Breast epithelium (tissue), 4 donors: ENCODE measurements at regions not wholly inside any gene's neighbourhood (a gene's known extent, or its start where the extent isn't known, plus 50 kb on each side); places are given as distances from the start of the nearest gene placed in this dataset.
"Not testable (repeated sequence)": the region's sequence is repeated elsewhere in the genome, so short reads cannot be mapped to it uniquely, and the experiment has no call there.

Experiments used
- DNase-seq, 2 donors: peaks; one replicate each; pipeline ENCODE4 v3.0.0-alpha.2; 2019; ENCODE audit warnings: low spot score in 2 of 2
- H3K27ac ChIP-seq, 2 donors: fragments of 200-600 bp; sonication (generic) in 1 of 2; one replicate each; pipeline ENCODE4 v1.5.1; 2016 to 2019; ENCODE audit warnings: mild to moderate bottlenecking in 1 of 2
- H3K27me3 ChIP-seq, 2 donors: fragments of 200-600 bp; sonication (generic) in 1 of 2; one replicate each; pipeline versions ENCODE4 v1.5.1 to v1.6.0; 2017 to 2019; ENCODE audit warnings: control low read depth in 1 of 2, mild to moderate bottlenecking in 1 of 2
- H3K36me3 ChIP-seq: fragments of 200-600 bp; one replicate; pipeline ENCODE4 v1.5.1; 2019
- H3K4me1 ChIP-seq, 2 donors: fragments of 200-600 bp; sonication (generic); one replicate each; pipeline ENCODE4 v1.5.1; 2016 to 2019; ENCODE audit warnings: control low read depth in 1 of 2
- H3K4me3 ChIP-seq, 3 donors: fragments of 200-600 bp; sonication (generic); 1 replicate in 2 of 3; 2 replicates in 1 of 3; pipeline ENCODE4 v1.5.1; 2016 to 2019; ENCODE audit warnings: mild to moderate bottlenecking in 3 of 3, moderate library complexity in 2 of 3
- H3K9me3 ChIP-seq, 2 donors: fragments of 200-600 bp; sonication (generic) in 1 of 2; one replicate each; pipeline ENCODE4 v1.5.1; 2016 to 2019; ENCODE audit warnings: control low read depth in 1 of 2
- intact Hi-C: fragments of 100-400 bp; cut with DNase I; formaldehyde crosslinking; loops from one replicate; pipeline ENCODE4 v1.15.1; 2023; ENCODE audit warnings: low total_unique reads

DNA sequence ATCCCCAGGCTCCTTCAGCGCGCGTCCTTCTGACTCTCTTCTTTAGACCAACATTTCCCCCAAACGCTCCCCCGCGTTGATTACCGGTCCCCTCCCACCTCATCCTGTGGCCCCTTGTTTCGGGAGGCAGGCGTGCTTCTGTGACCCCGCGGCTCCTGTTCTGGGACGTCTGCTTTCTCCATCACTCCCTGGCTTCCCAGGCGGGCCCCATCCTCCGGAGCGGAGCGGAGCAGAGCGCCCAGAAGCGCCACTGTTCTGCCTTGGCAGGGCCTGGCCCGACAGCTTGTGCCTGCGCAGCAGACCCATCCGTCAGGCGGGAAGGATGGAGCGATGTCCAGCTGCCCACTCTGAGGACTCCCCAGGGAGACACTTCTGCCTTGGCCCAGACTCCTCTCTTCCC, 1689.8 kb upstream of the DEFB115 start:
- H3K9me3 ChIP-seq, DNase-seq, H3K27me3 ChIP-seq, H3K27ac ChIP-seq, H3K36me3 ChIP-seq, H3K4me1 ChIP-seq, H3K4me3 ChIP-seq, intact Hi-C loops: not testable (repeated sequence)

DNA sequence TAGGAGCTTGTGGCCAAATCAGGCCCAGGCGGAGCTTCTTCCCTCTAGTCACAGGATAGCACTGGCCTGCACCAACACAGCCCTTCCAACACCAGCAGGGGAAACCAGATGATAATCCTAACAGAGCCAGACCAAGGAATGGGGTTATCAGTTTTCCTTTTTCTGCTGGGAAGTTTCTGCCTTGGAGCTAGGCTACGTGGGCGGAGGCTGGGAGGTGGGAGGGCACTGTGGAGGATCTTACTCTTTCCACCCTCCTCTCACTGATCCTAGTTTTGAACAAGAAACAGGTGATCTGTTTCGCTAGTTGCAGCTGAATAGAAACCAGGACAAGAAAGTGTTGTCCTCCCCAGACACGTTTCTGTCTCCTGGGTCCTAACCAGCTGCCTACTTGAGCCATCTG, 1687.3 kb upstream of the DEFB115 start:
- H3K9me3 ChIP-seq, H3K4me3 ChIP-seq, H3K4me1 ChIP-seq, H3K27ac ChIP-seq, DNase-seq, H3K27me3 ChIP-seq, intact Hi-C loops, H3K36me3 ChIP-seq: not testable (repeated sequence)

DNA sequence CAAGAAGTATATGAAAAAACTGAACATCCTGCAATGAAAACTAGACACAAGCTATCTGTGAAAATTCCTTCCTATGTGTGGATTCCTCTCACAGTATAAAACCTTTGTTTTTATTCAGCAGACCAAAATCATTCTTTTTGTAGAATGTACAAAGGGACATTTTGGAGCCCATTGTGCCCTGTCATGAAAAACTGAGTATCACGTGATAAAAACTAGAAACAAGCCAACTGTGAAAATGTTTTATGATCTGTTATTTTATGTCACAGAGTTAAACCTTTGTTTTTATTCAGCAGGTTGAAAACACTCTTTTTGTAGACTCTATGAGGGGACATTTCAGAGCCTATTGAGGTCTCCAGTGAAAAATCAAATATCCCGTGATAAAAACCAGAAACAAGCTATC, 1667.9 kb upstream of the DEFB115 start:
- H3K4me1 ChIP-seq, H3K36me3 ChIP-seq, H3K4me3 ChIP-seq, H3K9me3 ChIP-seq, intact Hi-C loops, H3K27me3 ChIP-seq, DNase-seq, H3K27ac ChIP-seq: not testable (repeated sequence)

DNA sequence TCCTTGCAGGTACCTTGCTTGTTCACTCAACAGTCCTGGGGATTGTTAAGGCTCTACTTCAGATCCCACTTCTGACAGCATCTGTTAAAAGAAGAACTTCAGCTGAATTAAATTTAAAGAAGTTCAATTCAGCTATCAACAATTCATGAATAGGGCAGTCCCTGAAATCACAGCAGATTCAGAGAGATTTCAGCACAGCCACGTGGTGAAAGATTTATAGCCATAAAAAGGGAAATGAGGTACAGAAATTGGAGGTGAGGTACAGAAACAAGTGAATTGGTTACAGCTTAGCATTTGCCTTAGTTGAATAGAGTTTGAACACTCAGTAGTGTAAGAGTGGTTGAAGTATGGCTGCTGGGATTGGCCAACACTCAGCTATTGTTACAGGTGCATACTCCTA, 1653.3 kb upstream of the DEFB115 start:
- H3K36me3 ChIP-seq, DNase-seq, H3K4me3 ChIP-seq, H3K27me3 ChIP-seq, intact Hi-C loops, H3K4me1 ChIP-seq, H3K9me3 ChIP-seq, H3K27ac ChIP-seq: not testable (repeated sequence)

DNA sequence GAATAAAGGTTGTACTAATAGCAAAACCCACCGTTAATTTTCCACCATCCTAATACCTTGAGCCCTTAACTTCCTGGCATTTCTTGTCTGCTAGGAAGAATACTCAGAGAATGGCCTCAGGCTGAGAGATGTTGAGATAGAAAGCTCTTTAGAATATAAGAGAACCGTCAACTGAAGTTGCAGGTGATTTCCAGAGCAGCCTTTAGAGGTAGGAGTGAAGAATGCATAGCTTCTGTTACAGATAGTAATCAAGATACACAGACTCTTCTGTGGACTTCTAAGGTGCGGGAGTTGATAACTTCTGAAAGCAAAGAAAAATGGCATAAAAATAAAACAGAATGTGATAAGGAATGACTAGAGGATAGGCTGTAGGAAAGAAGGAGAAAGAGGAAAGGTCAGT, 1651.3 kb upstream of the DEFB115 start:
- H3K27me3 ChIP-seq, H3K27ac ChIP-seq, H3K9me3 ChIP-seq, intact Hi-C loops, H3K4me3 ChIP-seq, H3K4me1 ChIP-seq, H3K36me3 ChIP-seq, DNase-seq: not testable (repeated sequence)

DNA sequence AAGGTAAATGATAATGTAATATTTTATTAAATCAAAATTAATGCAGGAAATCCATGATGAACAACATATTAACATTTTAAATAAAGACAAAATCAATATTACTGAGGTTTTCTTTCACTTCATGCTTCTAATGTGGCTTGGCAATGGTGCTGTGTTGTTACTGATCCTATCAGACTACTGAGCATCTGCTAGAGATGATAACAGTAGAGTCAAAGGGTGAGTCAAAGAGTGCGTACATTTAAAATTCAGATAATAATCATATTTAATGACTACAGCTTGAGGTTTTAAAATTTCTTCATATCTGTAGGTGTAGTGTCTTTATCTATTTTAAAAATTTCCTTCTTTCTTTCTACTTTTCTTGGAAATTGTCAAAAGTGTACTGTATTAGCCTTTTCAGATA, 1628.1 kb upstream of the DEFB115 start:
- intact Hi-C loops, H3K27ac ChIP-seq, DNase-seq: not testable (repeated sequence)

More for the DNA sequence above, 1628.1 kb upstream of the DEFB115 start:
- H3K9me3 ChIP-seq, H3K4me3 ChIP-seq, H3K27me3 ChIP-seq, H3K4me1 ChIP-seq, H3K36me3 ChIP-seq: not testable (repeated sequence)
